ENCODE measurements at regions not wholly inside any gene's neighbourhood (a gene's known extent, or its start where the extent isn't known, plus 50 kb on each side); places are given as distances from the start of the nearest gene placed in this dataset.

DNA sequence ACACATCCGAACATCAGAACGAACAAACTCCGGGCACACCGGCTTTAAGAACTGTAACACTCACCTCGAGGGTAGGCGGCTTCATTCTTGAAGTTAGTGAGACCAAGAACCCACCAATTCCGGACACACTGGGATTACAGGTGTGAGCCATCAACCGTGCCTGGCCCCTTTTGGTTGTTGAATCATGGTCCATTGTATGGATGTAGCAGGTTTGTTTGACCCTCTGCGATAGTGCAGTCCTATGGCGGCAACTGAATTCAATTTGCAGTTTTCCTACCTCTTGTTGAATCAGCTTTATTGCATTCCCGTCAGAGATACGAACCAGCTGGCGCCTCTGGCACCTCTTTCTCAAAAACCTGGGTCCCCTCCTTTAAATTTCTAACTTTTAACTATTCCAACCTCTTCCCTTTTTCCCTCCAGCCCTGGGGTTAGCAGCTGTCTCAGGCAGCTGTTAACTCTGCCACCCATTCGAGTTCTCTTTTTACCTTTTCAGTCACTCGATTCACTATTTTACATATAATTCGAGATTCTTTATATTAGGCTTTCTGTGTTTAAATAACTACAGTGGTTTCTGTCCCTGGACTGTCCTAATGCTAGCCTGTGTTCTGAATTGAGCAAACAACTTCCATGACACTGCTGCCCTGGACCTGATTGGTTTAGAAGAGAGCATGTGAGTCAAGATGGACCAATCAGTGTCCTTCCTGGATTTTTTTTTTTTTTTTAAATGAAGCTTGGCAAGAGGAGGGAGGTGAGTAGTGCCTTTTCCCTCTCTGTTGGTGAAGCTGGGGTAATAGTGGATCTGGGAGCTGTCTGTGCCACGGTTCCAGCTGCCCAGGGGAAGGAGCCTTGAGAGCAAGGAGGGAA, 261.5 kb downstream of the PCNX1 start:
- TF ChIP-seq, protein P1, sequence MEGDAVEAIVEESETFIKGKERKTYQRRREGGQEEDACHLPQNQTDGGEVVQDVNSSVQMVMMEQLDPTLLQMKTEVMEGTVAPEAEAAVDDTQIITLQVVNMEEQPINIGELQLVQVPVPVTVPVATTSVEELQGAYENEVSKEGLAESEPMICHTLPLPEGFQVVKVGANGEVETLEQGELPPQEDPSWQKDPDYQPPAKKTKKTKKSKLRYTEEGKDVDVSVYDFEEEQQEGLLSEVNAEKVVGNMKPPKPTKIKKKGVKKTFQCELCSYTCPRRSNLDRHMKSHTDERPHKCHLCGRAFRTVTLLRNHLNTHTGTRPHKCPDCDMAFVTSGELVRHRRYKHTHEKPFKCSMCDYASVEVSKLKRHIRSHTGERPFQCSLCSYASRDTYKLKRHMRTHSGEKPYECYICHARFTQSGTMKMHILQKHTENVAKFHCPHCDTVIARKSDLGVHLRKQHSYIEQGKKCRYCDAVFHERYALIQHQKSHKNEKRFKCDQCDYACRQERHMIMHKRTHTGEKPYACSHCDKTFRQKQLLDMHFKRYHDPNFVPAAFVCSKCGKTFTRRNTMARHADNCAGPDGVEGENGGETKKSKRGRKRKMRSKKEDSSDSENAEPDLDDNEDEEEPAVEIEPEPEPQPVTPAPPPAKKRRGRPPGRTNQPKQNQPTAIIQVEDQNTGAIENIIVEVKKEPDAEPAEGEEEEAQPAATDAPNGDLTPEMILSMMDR (IDR thresholded peaks at IDR 0.05), result no peak
- no peak for TF ChIP-seq POLR2A (IDR thresholded peaks at IDR 0.05)

Measured in lower leg skin (tissue), 3 donors.